Middle frontal gyrus (tissue), 1 donor: ENCODE measurements at regions not wholly inside any gene's neighbourhood (a gene's known extent, or its start where the extent isn't known, plus 50 kb on each side); places are given as distances from the start of the nearest gene placed in this dataset.

ENCODE experiments used
- DNase-seq: peaks from one replicate; pipeline ENCODE4 v3.0.0-alpha.2; 2015; ENCODE audit warnings: low spot score; ENCODE audit errors: extremely low spot score

DNA sequence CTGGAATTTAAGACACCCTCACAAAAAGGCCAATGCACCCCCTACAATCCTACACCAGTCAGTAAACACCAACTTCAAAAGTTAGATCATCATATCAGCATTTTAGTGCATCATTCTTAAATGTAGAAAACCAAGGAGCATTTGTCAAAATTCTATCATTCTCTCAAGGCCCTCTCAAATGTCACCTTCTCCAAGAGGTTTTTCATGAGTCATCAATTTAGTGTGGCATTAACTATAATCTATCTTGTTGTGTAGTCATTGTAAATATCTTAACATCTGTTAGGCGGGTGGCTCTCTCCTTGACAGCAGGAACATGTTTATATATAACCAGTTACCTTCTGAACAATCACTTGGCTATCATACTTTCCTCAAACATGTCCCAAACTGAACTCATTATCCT is 62.1 kb upstream of the G2E3 start:
- DNase-seq, result no peak

DNA sequence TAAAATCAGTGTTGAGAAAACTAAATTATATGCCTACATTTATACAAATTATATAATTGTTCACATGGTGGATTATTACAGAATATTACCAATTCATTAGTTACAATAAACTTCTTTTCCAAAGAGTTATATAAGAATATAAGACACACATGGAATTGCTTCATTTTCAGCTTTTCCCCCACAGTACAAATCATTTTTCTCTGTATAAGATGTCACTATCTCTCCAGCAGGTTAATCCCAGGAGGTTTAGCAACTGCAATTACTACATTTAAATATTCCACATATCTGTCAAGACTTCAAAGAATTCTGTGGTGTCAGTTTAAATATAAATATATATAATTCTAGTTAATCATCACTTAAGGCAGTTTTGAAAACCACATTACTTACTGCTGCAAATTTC is 59.6 kb upstream of the G2E3 start:
- DNase-seq, result no peak

DNA sequence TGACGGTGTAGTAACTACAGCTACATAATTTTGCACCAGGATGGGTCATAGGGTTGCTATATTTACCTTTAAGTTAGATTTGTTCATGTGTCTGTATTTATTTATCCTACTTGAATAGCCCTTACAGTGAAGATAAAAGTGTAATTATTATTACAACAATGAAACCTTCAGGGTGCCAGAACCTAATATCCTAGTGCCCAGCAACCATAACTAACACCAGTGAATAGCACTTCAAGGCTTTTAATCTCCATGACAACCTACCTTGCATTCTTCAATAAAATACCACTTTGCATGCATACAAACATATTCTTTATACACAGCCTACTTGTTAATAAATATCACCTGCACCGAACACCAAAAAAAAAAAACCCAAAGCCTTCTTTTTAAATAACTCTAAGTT is 58.7 kb upstream of the G2E3 start:
- no peak for DNase-seq

DNA sequence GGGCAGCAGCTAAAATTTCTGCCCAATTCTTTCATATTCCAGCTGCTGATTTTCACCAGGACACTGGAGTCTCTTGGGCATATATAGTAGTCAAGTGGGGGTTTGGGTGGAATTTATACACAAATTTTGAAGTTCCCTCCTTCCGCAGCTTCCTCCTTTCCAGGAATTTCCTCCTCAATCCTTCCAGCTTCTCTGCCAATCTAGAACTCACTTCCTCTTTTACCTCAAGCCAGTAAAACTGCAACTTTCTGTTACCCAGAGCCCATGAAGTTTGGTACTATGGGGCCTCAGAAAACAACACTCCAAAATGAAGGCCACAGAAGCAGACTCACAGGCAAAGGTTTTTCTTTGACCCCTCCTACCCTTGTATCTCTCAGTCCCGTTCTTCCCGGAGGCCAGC is 51.7 kb upstream of the G2E3 start:
- DNase-seq, result no peak
